NCI-H2196 treated with DMSO at 0.1 percent for 48 hours (cell line): ENCODE measurements at regions not wholly inside any gene's neighbourhood (a gene's known extent, or its start where the extent isn't known, plus 50 kb on each side); places are given as distances from the start of the nearest gene placed in this dataset.
"Not testable (repeated sequence)": the region's sequence is repeated elsewhere in the genome, so short reads cannot be mapped to it uniquely, and the experiment has no call there.

Experiments used
- DNase-seq: peaks from one replicate; lab custom pipeline; 2025; ENCODE audit not compliant: unreplicated experiment; lab: John Stamatoyannopoulos, UW

- no peak for DNase-seq
Observed at GRCh38 chr1:164087906-164088453, 471.0 kb upstream of the PBX1 start.

GRCh38 chr1:164092603-164093353, 466.2 kb upstream of the PBX1 start:
- DNase-seq = no peak

DNA sequence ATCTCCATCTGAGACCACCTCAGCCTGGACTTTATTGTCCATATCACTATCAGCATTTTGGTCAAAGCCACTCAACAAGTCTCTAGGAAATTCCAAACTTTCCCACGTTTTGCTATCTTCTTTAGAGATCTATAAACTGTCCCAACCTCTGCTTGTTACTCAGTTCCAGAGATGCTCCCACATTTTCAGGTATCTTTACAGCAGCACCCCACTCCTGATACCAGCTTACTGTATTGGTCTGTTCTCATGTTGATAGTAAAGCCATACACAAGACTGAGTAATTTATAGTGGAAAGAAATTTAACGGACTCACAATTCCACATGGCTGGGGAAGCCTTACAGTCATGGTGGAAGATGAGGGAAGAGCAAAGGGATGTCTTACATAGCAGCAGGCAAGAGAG, 465.4 kb upstream of the PBX1 start:
- DNase-seq = no peak

GRCh38 chr1:164101802-164102201, 457.2 kb upstream of the PBX1 start:
- no peak for DNase-seq

- no peak for DNase-seq
Observed at GRCh38 chr1:164131949-164132348, 427.0 kb upstream of the PBX1 start.

- no peak for DNase-seq
Observed at GRCh38 chr1:164137273-164137925, 421.6 kb upstream of the PBX1 start.

DNA sequence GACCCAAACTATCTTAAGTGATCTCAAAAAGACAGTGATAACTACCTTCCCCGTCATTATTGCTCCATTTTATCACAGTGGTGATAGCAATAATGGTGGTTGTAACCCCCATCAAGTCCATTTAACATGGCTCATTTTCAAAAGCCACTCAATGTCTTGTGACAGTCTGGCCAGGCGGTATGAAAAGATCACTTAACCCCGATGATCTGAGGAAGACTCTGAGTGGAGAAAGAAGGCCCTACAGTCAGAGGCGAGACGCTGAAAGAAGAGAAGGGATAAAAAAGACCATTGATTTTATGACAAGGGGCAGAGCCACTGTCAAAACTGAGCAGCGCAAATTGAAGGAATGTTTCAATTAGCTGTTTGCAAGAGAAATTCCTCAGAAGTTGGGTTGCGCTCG, 417.2 kb upstream of the PBX1 start:
- DNase-seq = no peak

DNA sequence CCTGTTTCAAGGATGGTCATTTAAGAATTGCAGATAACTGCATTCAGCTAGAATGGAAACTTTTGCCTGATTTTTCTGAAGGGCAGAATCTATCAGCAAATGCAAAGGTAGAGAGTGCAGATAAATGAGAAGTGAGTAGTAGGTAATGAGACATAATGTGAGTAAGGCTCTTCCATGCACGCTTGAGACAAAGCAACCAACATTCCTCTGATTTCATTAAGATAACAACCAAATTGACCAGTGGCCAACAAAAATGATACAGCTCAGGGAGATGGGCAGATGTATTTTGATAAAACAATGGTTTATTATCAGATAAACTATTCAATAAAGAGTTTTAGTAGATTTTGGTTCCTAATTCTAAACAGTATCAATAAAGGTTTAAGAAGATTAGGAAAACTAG, 404.4 kb upstream of the PBX1 start:
- no peak for DNase-seq

GRCh38 chr1:164155347-164155746, 403.6 kb upstream of the PBX1 start:
- no peak for DNase-seq

GRCh38 chr1:164163289-164163849, 395.6 kb upstream of the PBX1 start:
- no peak for DNase-seq

- DNase-seq = no peak
Observed at GRCh38 chr1:164165466-164165865, 393.5 kb upstream of the PBX1 start.

- not testable (repeated sequence) for DNase-seq
Observed at GRCh38 chr1:164166454-164166853, 392.5 kb upstream of the PBX1 start.

DNA sequence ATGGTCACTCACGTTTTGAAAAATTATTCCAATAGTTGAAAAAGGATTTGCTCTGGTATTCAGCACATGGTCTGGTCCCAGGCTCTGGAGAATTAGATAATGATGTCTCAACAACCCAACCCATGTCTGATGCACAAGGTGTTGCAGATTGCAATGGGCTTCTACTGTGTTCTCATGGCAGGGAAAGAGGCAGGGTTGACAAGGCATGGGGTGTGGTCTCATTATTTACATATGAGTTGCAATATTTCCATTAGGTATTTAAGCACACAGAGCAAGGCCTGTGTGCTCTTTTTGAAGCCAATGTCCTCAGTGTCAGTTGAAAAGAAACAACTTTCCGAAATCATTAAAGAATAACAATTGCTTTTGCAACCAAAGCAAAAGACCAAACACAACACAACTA, 381.9 kb upstream of the PBX1 start:
- DNase-seq = no peak

GRCh38 chr1:164180824-164181223, 378.2 kb upstream of the PBX1 start:
- DNase-seq = no peak

DNA sequence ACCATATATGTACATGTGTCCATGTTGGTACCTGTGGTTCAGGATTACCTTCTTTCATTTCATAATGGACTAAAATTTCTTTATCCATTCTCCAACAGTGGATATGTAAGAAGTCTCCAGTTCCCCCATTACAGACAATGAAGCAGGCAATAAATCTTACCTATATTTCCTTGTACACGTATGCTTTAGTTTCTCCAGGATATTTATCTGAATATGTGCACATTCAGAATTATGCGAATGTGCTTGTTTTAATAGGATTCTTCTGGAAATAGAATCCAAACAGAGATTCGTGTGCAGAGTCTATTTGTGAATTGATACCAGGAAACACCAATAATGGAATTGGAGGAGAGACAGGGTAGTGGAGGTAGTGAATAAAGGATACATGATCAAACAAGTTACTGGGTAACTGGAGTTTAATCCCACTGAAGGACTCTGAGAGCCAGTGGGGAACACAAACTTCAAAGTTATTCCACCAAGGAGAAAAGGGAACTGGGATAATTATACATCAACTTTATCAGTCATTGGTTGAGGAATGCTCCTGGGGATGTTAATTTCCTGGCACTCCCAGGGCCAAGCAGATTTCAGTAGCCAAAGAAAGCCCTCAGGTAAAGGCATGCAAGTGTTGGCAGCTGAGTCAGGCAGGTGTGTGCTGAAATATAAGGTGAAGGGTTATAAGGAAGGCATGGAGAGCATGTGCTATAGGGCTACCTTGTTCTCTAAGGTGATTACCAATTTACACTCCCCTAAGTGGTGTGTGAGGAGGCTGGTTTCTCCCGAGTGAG, 374.9 kb upstream of the PBX1 start:
- DNase-seq = no peak

DNA sequence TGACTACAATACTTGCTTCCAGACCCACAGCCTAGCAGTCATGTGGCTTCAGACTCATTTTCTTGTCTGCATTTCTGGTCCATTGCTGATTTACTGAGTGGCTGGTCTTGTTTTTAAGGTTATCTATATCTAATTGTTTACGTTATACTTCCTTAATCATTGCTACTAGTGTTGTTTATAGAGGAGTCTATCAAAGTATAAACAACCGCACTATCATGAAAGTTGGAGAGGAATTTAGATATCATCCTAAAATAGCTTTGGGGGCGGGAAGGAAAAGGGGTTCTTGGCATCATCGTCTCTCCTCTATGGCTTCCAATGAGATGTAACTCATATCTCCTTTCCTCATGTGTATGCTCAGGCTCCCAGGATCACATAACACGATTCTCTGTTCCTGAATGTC, 372.1 kb upstream of the PBX1 start:
- no peak for DNase-seq

- no peak for DNase-seq
Observed at GRCh38 chr1:164188497-164188896, 370.5 kb upstream of the PBX1 start.

DNA sequence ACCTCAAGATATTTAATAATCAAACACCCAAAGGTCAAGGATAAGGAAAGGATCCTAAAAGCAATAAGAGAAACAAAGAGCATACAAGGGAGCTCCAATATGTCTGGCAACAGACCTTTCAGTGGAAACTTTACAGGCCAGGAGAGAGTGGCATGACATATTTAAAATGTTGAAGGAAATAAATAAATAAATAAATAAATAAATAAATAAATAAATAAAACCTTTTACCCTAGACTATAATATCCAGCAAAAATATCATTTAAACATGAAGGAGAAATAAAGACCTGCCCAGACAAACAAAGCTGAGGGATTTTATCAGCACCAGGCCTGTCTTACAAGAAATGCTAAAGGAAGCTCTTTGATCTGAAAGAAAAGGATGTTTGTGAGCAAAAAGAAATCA, 367.8 kb upstream of the PBX1 start:
- no peak for DNase-seq

- DNase-seq = no peak
Observed at GRCh38 chr1:164210211-164210739, 348.7 kb upstream of the PBX1 start.

- no peak for DNase-seq
Observed at GRCh38 chr1:164223378-164223777, 335.6 kb upstream of the PBX1 start.

GRCh38 chr1:164225011-164225410, 334.0 kb upstream of the PBX1 start:
- no peak for DNase-seq
